ENCODE measurements at regions not wholly inside any gene's neighbourhood (a gene's known extent, or its start where the extent isn't known, plus 50 kb on each side); places are given as distances from the start of the nearest gene placed in this dataset.

DNA sequence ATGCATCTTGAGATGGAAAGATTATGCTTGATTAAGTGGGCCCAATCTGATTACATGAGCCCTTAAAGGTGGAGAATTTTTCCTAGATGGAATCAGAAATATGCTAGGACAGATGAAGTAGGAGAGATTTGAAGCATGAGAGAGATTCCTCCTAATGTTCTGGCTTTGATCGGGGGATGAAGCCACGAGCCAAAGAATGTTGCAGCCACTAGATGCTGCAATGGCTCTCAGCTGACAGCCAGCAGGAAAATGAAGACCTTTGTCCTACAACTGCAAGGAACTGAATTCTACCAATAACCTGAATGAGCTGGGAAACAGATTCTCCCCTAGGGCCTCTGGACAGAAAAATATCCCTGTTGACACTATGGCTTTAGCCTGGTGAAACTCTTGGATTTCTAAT is 82.6 kb upstream of the ATP2B1 start:
- TF ChIP-seq POLR2A (IDR thresholded peaks at IDR 0.05) (no peak), CTCF (IDR thresholded peaks at IDR 0.05) (no peak)
- DNase-seq: no peak
- Histone ChIP-seq H3K27me3 (no peaks in the 10 kb centered on the region), H3K4me3 (no peak overlapping the region), H3K36me3 (replicated peaks in 1 of 2; ENCODE audit: insufficient read depth in 1 of 2, low read depth in 2 of 2) (no peaks in the 10 kb centered on the region), H3K4me1 (no peaks in the 10 kb centered on the region), H3K9me3 (no peaks in the 10 kb centered on the region), H3K27ac (no peak overlapping the region)
- 61 to 74% methylated on average over 2 of the region's 2 CpGs for WGBS, 2 donors
- intact Hi-C loops (cut with DNase I): no loop called here
- ATAC-seq: no peak

DNA sequence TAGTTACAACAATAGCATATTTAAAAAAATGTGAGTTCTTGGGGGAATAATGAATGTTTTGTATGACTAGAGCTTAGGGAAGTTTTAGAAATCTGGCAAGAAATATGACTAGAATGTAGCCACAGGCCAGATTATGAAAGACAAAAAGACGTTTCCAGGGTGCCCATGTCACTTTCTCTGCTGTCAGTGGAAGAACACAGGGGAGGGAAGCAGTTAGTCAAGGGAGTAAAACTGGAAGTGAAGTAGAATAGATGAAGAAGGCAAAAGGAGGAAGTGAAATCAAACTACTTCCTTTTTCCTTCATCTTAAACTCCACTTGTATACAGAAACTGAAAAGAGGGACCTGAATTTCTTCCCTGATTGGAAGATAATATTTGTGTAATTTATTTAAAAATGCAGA is 81.2 kb upstream of the ATP2B1 start:
- DNase-seq (peak in 1 of 4 donors; percentile 26), ATAC-seq (no peak)
- H3K9me3 ChIP-seq: no peaks in the 10 kb centered on the region
- TF ChIP-seq CTCF (IDR thresholded peaks at IDR 0.05) (no peak), POLR2A (IDR thresholded peaks at IDR 0.05) (no peak)
- intact Hi-C loops (cut with DNase I): no loop called here
- no peaks in the 10 kb centered on the region for H3K36me3 ChIP-seq (replicated peaks in 1 of 2; ENCODE audit: insufficient read depth in 1 of 2, low read depth in 2 of 2)
- no peak overlapping the region for H3K4me3 ChIP-seq
- WGBS, 2 donors: 18 to 19% methylated on average over 1 of the region's 1 CpG
- no peaks in the 10 kb centered on the region for H3K4me1 ChIP-seq
- H3K27me3 ChIP-seq: no peaks in the 10 kb centered on the region
- H3K27ac ChIP-seq: no peak overlapping the region

- intact Hi-C loops (cut with DNase I): no loop called here
- H3K4me1 ChIP-seq: no peaks in the 10 kb centered on the region
- 50 to 60% methylated on average over 2 of the region's 2 CpGs for WGBS, 2 donors
- no peak overlapping the region for H3K4me3 ChIP-seq
- ATAC-seq: no peak
- no peak for DNase-seq
- no peaks in the 10 kb centered on the region for H3K9me3 ChIP-seq
- no peak for TF ChIP-seq POLR2A (IDR thresholded peaks at IDR 0.05)
- no peak for TF ChIP-seq CTCF (IDR thresholded peaks at IDR 0.05)
- no peaks in the 10 kb centered on the region for H3K27me3 ChIP-seq
- H3K27ac ChIP-seq: no peak overlapping the region
- H3K36me3 ChIP-seq (replicated peaks in 1 of 2; ENCODE audit: insufficient read depth in 1 of 2, low read depth in 2 of 2): no peaks in the 10 kb centered on the region
Measured at GRCh38 chr12:89787763-89788162, 79.1 kb upstream of the ATP2B1 start.

DNA sequence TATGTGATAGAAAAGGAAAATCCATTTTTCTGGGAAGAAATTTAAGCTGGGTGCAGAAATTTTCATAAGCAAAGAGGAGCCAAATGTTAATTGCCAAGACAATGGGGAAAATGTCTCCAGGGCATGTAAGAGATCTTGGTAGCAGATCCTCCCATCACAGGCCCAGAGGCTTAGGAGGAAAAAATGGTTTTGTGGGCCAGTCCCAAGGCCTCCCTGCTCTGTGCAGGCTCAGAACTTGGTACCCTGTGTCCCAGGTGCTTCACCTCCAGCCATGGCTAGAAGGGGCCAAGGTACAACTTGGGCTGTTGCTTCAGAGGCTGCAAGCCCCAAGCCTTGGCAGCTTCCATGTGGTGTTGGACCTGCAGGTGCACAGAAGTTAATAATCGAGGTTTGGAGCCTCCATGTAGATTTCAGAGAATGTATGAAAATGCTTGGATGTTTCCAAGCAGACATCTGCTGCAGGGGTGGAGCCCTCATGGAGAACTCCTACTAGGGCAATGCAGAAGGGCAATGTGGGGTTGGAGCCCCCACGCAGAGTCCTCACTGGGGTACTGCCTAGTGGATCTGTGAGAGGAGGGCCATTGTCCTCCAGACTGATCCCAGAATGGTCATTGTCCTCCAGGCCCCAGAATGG is 77.7 kb upstream of the ATP2B1 start:
- ATAC-seq (no peak), DNase-seq (no peak)
- Histone ChIP-seq H3K27me3 (no peaks in the 10 kb centered on the region), H3K27ac (no peak overlapping the region), H3K4me1 (no peaks in the 10 kb centered on the region), H3K4me3 (no peak overlapping the region), H3K36me3 (replicated peaks in 1 of 2; ENCODE audit: insufficient read depth in 1 of 2, low read depth in 2 of 2) (no peaks in the 10 kb centered on the region), H3K9me3 (no peaks in the 10 kb centered on the region)
- WGBS, 2 donors: 55 to 58% methylated on average over 2 of the region's 2 CpGs
- intact Hi-C loops (cut with DNase I): no loop called here
- no peak for TF ChIP-seq CTCF (IDR thresholded peaks at IDR 0.05)
- TF ChIP-seq POLR2A (IDR thresholded peaks at IDR 0.05): no peak

- Histone ChIP-seq H3K4me1 (no peaks in the 10 kb centered on the region), H3K27ac (no peak overlapping the region), H3K4me3 (no peak overlapping the region), H3K27me3 (no peaks in the 10 kb centered on the region), H3K9me3 (no peaks in the 10 kb centered on the region), H3K36me3 (replicated peaks in 1 of 2; ENCODE audit: insufficient read depth in 1 of 2, low read depth in 2 of 2) (no peaks in the 10 kb centered on the region)
- whole genome bisulfite sequencing, 2 donors: 28 to 49% methylated on average over 3 of the region's 3 CpGs
- DNase-seq (no peak), ATAC-seq (no peak)
- intact Hi-C loops (cut with DNase I): no loop called here
- no peak for TF ChIP-seq CTCF (IDR thresholded peaks at IDR 0.05)
Measured at GRCh38 chr12:89783359-89784060, 74.9 kb upstream of the ATP2B1 start.
